SHP77 (cell line): ENCODE measurements at regions not wholly inside any gene's neighbourhood (a gene's known extent, or its start where the extent isn't known, plus 50 kb on each side); places are given as distances from the start of the nearest gene placed in this dataset.
A peak's percentile ranks its signal among the peaks of the same experiment; 100 is the strongest.
"Not testable (repeated sequence)": the region's sequence is repeated elsewhere in the genome, so short reads cannot be mapped to it uniquely, and the experiment has no call there.

Experiments used
- DNase-seq, 2 experiments: peaks; one replicate each; lab custom pipeline; 2025; lab: John Stamatoyannopoulos, UW

- DNase-seq = no peak
These were observed 303.3 kb upstream of the COBL start for GRCh38 chr7:51619880-51620279.

DNA sequence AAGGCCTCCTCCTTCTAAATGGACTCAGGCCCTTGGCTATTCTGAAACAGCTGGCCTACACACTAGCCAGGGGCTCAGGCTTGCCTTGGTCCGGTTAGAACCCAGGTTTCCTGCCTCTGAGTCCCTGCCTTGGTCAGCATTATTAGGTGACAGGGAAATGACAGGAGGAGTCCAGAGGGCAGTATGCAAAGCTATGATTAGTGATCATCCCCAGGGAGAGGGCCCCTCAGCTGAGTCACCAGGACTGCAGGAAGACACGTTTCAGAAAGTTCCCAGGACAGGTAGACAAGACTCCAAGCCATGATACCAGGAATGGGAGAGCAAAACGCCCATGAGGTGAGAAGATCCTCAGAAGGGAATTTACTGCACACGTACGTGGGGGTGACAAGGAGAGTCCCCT lies 301.1 kb upstream of the COBL start:
- DNase-seq = no peak

GRCh38 chr7:51613911-51614357 lies 297.3 kb upstream of the COBL start:
- no peak for DNase-seq

- DNase-seq = no peak
These were observed 295.3 kb upstream of the COBL start for GRCh38 chr7:51611937-51612336.

GRCh38 chr7:51607447-51607846 lies 290.8 kb upstream of the COBL start:
- DNase-seq = no peak

DNA sequence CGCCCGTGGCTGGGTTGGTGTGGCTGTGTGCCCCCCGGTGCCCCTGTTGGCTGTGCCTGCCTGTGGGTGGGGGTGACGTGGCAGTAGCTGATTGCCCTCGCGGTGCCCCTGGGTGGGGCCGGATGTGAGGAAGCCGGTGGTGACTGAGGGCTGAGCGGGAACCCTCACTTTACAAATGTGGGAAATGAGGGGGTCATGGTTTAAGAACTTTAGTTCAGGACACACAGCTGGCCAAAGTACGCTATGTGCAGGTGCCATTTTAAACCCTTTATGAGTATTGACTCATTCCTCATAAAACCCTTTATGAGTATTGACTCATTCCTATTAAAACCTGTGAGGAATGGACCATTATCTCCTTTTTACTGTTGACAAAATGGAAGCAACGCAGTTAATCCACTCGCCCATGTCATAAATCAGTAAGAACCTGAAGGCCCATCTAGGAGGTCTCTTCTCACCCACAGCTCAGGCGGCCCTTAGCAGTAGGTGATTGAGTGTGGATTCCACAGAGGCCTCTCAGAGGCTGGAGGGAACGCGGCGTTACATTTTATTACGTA lies 290.1 kb upstream of the COBL start:
- DNase-seq = peak; percentile 70

GRCh38 chr7:51602376-51602775 lies 285.8 kb upstream of the COBL start:
- no peak for DNase-seq

DNA sequence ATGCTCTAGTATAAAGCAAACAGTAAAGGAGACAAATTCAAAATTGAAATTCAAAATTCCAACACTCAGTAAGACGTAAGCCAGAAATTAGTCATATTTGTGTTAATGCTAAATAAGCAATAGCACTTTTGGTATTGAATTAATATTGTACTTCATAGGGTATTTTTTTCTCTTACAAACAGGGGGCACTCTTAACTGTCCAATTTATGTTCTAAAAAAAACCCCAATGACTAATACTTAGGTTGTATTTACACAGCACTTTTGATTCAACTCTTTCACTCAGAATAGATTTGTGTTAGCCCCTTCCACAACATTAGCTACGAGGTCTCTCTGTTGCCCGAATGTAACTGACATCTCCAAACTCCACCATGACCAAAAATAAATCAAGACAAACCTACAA lies 284.9 kb upstream of the COBL start:
- no peak for DNase-seq

- not testable (repeated sequence) for DNase-seq
These were observed 283.3 kb upstream of the COBL start for GRCh38 chr7:51599935-51600334.

DNA sequence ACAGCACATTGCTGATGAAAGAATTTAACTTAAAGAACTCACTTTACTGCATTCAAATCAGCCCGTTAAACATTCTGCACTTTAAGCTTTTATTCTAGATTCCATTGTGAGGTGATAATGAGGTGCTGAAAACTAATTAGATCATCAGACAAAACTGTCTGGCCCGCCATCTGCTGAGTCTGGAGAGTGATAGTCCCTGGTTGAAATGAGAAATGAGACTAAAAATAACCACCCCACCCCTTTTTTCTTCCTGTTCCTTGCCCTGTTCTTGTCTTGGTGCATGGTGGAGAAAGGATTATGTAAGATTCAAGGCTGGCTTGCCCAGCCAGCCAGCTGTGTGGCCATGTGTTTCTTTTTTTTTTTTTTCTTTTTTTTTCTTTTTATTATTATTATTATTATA lies 277.0 kb upstream of the COBL start:
- DNase-seq = no peak

DNA sequence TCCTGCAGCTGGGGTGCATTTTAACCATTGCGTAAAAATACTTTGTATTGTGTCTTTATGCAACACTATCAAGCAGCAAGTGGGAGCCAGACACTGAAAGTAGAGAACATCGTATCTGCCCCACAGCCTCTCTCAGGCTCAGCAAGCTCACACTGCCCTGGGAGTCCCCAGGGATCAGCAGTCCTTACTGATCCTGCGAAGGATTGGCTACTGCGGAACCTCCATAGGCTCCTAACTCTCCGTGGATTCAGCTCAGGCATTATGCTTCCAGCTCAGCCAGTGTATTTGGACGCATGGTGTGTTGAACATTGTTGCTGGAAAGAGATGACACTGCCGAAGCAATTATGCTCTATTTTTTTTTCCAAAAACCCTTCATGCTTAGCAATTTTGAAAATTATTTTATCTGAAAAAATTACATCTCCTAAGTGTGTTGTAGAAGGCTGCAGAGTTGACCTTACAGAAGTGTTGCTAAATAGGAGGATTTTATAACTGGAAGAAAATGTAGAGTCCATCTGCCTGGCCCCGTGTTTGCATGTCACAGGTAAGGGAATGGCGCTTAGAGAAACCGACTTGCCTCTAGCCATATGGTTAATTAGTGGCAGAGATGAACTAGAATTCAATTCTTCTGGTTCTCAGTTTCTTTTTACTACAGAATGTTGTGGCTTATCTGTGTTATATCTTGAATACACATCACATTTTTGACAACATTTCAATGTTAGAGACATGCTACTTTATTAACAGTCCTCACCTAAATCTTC lies 276.4 kb upstream of the COBL start:
- DNase-seq = no peak

- no peak for DNase-seq
These were observed 274.6 kb upstream of the COBL start for GRCh38 chr7:51591223-51591622.

DNA sequence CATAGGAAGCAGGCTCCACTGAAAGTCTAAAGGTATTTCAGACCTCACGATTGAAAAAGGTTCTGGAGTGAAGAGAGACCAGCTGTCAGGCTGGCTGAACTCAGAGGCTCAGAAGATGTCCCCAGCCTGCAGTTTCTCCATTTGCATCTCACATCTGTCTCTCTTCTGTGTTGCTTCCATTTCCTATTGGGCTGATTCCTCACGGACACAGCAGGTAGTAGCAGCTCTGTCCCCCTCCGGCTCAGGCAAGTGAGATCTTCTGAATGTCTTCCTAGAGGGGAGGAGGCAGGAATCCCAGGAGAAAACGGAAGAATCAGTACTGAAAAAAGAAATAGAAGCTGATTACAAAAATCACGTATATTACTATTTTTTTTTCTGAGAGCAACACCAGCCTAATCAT lies 274.1 kb upstream of the COBL start:
- no peak for DNase-seq

GRCh38 chr7:51589111-51589510 lies 272.5 kb upstream of the COBL start:
- DNase-seq = no peak

- DNase-seq = no peak
These were observed 271.0 kb upstream of the COBL start for GRCh38 chr7:51587604-51588003.

- DNase-seq = no peak
These were observed 260.8 kb upstream of the COBL start for GRCh38 chr7:51577390-51577789.

GRCh38 chr7:51569581-51569980 lies 253.0 kb upstream of the COBL start:
- DNase-seq = no peak

GRCh38 chr7:51569176-51569575 lies 252.6 kb upstream of the COBL start:
- DNase-seq = no peak

DNA sequence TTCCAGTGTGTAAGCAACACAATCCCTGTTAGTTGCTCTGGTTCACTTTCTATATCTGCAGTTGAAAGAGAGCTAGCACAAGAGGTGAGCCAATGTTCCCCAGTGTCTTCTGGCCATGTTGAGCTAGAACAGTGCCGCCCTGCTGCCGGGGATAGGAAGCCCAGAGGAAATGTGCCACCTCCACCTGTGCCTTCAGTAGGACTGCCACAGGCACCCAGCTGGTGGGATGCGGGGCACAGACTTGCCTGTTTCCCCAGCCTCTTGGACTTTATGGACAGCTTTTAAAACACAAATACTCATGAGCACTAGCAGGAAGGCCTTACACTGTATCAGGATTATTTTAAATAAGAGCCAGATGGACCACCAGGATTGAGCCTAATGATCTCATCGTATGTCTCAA lies 234.5 kb upstream of the COBL start:
- no peak for DNase-seq

GRCh38 chr7:51545131-51545530 lies 228.5 kb upstream of the COBL start:
- peak in 1 of 2 experiments; percentile 27 for DNase-seq

DNA sequence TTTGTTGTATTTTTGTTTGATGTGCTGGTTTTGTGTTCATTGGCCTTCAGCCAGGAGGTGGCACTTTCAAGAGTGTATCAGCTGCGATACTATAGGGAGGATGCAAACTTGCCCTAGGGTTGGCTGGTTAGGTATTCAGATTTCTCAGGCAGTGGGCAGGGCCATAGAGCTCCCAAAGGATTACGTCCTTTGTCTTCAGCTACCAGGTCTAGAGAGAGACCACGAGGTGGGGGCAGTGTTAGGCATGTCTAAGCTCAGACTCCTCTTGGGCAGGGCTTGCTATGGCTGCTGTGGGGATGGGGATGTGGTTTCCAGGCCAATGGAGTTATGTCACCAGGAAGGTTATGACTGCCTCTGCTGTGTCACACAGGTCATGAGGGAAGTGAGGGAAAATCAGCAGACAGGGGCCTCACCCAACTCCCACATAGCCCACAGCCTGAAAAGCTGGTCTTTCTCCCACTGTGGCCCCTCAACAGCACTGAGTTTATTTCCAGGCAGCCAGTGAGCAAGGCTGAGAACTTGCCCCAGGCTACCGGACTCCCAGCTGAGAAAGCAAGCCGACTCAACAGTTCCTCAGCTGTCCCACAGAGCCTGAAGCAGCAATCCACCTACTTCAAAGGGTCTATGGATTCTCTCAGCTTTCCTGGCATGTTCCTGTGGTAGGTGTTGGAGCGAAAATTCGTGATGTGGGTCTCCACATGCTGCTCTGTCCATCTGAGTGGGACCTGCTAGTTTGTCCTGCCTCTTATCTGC lies 227.4 kb upstream of the COBL start:
- peak; percentile 85 to 89 for DNase-seq

GRCh38 chr7:51540906-51541305 lies 224.3 kb upstream of the COBL start:
- DNase-seq = not testable (repeated sequence)

DNA sequence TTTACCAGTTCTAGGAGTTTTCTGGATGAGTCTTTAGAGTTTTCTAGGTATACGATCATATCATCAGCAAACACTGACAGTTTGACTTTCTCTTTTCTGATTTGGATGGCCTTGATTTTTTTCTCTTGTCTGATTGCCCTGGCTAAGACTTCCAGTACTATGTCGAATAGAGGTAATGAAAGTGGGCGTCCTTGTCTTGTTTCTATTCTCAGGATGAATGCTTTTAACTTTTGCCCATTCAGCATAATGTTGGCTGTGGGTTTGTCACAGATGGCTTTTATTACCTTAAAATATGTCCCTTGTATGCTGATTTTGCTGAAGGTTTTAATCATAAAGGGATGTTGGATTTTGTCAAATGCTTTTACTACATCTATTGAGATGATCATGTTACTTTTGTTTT lies 223.2 kb upstream of the COBL start:
- DNase-seq = no peak
